HEK293 (cell line): ENCODE measurements at regions not wholly inside any gene's neighbourhood (a gene's known extent, or its start where the extent isn't known, plus 50 kb on each side); places are given as distances from the start of the nearest gene placed in this dataset.

Source experiments
- CTCF ChIA-PET: fragments of 350-600 bp; formaldehyde crosslinking; extraction: SDS; loops from one replicate; lab custom pipeline; 2021; ENCODE audit warnings: antibody characterized with exemption; lab: Yijun Ruan, JAX
- POLR2A ChIA-PET: fragments of 300-600 bp; formaldehyde crosslinking; extraction: SDS; loops from one replicate; lab custom pipeline; 2020; ENCODE audit warnings: antibody characterized with exemption, inconsistent platforms; lab: Yijun Ruan, JAX
- H3K27ac ChIP-seq: fragments of 200-500 bp; sonication (Bioruptor generic); 2 replicates; pipeline ENCODE4 v1.5.1; 2014; ENCODE audit warnings: low read depth, low read length, control low read depth, inconsistent platforms; ENCODE audit errors: extremely low read depth
- H3K36me3 ChIP-seq, 2 experiments: fragments of 200-500 bp in 1 of 2; sonication (Bioruptor generic) in 1 of 2; 1 replicate in 1 of 2; 2 replicates in 1 of 2; pipeline ENCODE4 v1.5.1; 2014 to 2017; ENCODE audit warnings: inconsistent platforms in 2 of 2, low read length in 2 of 2; ENCODE audit not compliant: control insufficient read depth in 2 of 2, insufficient read depth in 1 of 2
- H3K4me1 ChIP-seq: fragments of 200-500 bp; sonication (Bioruptor generic); 2 replicates; pipeline ENCODE4 v1.5.1; 2014; ENCODE audit warnings: mild to moderate bottlenecking, low read length, inconsistent platforms; ENCODE audit not compliant: control insufficient read depth, insufficient read depth
- H3K4me3 ChIP-seq: 2 replicates; pipeline ENCODE4 v1.5.1; 2011; ENCODE audit warnings: low read depth, mild to moderate bottlenecking, control low read depth, low read length, moderate library complexity
- H3K9me3 ChIP-seq: fragments of 200-500 bp; sonication (Bioruptor generic); 2 replicates; pipeline ENCODE4 v1.5.1; 2014; ENCODE audit warnings: low read depth, low read length, inconsistent platforms; ENCODE audit not compliant: control insufficient read depth, insufficient read depth
- GFI1B ChIP-seq: fragments of 450-650 bp; formaldehyde crosslinking; IDR thresholded peaks from 2 replicates; pipeline ENCODE4 v1.5.1; 2016; ENCODE audit warnings: missing biosample characterization, missing genetic modification characterization
- KLF7 ChIP-seq: fragments of 450-650 bp; formaldehyde crosslinking; IDR thresholded peaks from 2 replicates; pipeline ENCODE4 v1.5.1; 2016; ENCODE audit warnings: missing biosample characterization, missing genetic modification characterization, borderline replicate concordance
- TCF7L2 ChIP-seq: IDR thresholded peaks from 2 replicates; pipeline ENCODE4 v1.6.1; 2011; ENCODE audit warnings: low read depth, mild to moderate bottlenecking, inconsistent platforms, low read length, moderate library complexity, borderline replicate concordance
- ZBTB7A ChIP-seq: fragments of 450-650 bp; formaldehyde crosslinking; IDR thresholded peaks from 2 replicates; pipeline ENCODE4 v1.5.1; 2016; ENCODE audit warnings: low read depth, missing biosample characterization, missing genetic modification characterization
- ZNF529 ChIP-seq: fragments of 450-650 bp; formaldehyde crosslinking; IDR thresholded peaks from 2 replicates; pipeline ENCODE4 v1.5.1; 2017; ENCODE audit warnings: missing genetic modification characterization, missing biosample characterization; ENCODE audit not compliant: insufficient replicate concordance
- ZNF677 ChIP-seq: fragments of 450-650 bp; IDR thresholded peaks from 2 replicates; pipeline ENCODE4 v1.5.0; 2018; ENCODE audit warnings: missing biosample characterization, mild to moderate bottlenecking, missing genetic modification characterization, moderate library complexity
- TF ChIP-seq, protein P1 (sequence below): fragments of 450-650 bp; formaldehyde crosslinking; IDR thresholded peaks from 2 replicates; pipeline ENCODE4 v1.5.1; 2016; ENCODE audit warnings: missing biosample characterization, missing genetic modification characterization
- TF ChIP-seq, protein P2 (sequence below): fragments of 450-650 bp; formaldehyde crosslinking; IDR thresholded peaks from 2 replicates; pipeline ENCODE4 v1.5.1; 2016; ENCODE audit warnings: missing biosample characterization, missing genetic modification characterization
- TF ChIP-seq, protein P3 (sequence below): fragments of 450-650 bp; formaldehyde crosslinking; IDR thresholded peaks from 2 replicates; pipeline ENCODE4 v1.5.1; 2016; ENCODE audit warnings: missing biosample characterization, missing genetic modification characterization, low read depth
- TF ChIP-seq, protein P4 (sequence below): fragments of 450-650 bp; formaldehyde crosslinking; IDR thresholded peaks from 2 replicates; pipeline ENCODE4 v1.5.1; 2016; ENCODE audit warnings: missing biosample characterization, missing genetic modification characterization
- TF ChIP-seq, protein P5 (sequence below): fragments of 450-650 bp; formaldehyde crosslinking; IDR thresholded peaks from 2 replicates; pipeline ENCODE4 v1.5.1; 2016; ENCODE audit warnings: missing biosample characterization, missing genetic modification characterization, borderline replicate concordance
- TF ChIP-seq, protein P6 (sequence below): fragments of 450-650 bp; formaldehyde crosslinking; IDR thresholded peaks from 2 replicates; pipeline ENCODE4 v1.5.1; 2017; ENCODE audit warnings: missing biosample characterization, missing genetic modification characterization

DNA sequence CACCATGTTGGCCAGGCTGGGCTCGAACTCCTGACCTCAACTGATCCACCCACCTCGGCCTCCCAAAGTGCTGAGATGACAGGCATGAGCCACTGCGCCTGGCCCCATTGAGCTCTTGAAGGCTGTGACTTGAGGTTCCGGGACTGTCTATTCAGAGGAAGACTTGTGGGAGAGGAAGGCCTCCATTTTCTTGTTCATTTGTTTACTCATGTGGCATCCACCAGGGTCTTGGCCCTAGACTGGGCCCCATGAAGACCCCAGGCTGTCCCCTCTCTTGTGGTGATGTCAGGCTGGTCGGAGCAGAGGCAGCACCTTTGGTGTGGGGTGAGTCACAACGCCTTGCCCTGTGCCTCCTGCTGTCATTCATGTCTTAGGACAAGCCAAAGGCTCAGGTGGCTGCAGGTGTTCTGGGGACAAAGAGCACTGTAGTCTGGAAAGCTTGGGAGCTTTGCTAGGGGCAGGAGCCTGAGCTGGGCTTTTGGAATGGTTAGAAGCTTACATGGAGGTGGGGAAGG, 224.6 kb upstream of the C1orf174 start (continued):
- TF ChIP-seq, protein P1, sequence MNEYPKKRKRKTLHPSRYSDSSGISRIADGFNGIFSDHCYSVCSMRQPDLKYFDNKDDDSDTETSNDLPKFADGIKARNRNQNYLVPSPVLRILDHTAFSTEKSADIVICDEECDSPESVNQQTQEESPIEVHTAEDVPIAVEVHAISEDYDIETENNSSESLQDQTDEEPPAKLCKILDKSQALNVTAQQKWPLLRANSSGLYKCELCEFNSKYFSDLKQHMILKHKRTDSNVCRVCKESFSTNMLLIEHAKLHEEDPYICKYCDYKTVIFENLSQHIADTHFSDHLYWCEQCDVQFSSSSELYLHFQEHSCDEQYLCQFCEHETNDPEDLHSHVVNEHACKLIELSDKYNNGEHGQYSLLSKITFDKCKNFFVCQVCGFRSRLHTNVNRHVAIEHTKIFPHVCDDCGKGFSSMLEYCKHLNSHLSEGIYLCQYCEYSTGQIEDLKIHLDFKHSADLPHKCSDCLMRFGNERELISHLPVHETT (tag by site-specific recombination) = no peak
- no peak for TF ChIP-seq GFI1B (tag by site-specific recombination)

DNA sequence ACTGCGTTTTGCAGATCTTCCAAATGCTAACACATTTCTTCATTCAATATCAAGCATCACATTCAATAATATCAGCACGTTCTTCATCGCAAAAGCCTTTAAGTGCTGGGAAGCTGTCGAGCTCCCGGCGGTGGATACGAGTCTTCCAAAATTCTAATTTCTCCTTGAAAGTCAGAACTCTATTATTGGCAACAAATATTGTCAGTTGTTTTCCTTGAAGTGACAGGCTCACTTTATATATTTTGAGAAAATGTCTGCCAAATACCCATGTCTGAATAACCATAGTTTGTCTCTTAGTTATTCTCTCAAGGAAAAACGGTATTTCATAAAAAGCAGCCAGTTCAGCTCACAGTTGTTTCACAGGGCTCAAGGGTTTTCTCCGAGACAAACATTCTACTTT, 226.2 kb upstream of the C1orf174 start:
- TF ChIP-seq TCF7L2 = no peak
- no peak for TF ChIP-seq ZNF529 (tag by site-specific recombination)
- no peaks in the 10 kb centered on the region for H3K4me1 ChIP-seq
- H3K36me3 ChIP-seq = no peaks in the 10 kb centered on the region
- no peaks in the 10 kb centered on the region for H3K9me3 ChIP-seq
- H3K4me3 ChIP-seq = no peak overlapping the region
- no peak overlapping the region for H3K27ac ChIP-seq
- ChIA-PET CTCF (interaction anchor here (1.3 kb wide), 1 partner anchor 56 kb away, joined by 3 read pairs; no protein-coding TSS in a partner anchor), POLR2A (no interaction called here)

DNA sequence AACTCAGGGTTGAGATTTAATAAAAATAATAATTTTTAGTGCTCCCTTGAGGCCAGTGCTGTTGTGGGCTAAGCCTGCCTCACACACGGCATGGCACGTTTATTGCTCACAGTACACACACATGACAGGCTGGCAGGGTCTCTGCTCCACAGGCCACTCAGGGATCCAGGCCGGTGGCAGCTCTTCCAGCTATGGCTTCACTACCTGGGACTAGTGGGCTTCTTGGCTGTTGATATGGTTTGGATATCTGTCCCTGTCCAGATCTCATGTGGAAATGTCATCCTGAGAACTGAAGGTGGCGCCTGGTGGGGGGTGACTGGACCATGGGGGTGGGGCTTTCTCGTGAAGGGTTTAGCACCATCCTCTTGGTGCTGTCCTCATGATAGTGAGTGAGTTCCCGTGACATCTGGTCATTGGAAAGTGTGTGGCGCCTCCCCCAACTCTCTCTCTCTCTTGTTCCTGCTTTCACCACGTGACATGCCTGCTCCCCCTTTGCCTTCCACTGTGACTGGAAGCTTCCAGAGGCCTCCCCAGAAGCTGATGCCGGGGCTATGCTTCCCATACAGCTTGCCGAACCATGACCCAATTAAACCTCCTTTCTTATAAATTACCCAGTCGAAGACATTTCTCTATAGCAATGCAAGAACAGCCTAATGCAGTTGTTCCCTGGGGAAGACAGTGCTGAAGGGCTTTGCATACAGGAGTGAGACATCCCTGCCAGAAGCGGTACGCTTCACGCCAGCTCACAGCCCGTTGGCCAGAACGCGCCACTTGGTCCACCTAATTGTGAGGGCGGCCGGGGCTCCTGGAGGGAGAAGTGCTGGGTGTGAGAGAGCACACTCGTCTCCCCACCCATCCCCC, 226.9 kb upstream of the C1orf174 start:
- Histone ChIP-seq H3K4me3 (no peak overlapping the region), H3K9me3 (no peaks in the 10 kb centered on the region), H3K4me1 (no peaks in the 10 kb centered on the region), H3K36me3 (no peaks in the 10 kb centered on the region), H3K27ac (no peak overlapping the region)
- ChIA-PET CTCF (interaction anchor here (0.7 kb wide), 1 partner anchor 334 kb away, joined by 3 read pairs; no protein-coding TSS in a partner anchor), POLR2A (no interaction called here)
- TF ChIP-seq, protein P2, sequence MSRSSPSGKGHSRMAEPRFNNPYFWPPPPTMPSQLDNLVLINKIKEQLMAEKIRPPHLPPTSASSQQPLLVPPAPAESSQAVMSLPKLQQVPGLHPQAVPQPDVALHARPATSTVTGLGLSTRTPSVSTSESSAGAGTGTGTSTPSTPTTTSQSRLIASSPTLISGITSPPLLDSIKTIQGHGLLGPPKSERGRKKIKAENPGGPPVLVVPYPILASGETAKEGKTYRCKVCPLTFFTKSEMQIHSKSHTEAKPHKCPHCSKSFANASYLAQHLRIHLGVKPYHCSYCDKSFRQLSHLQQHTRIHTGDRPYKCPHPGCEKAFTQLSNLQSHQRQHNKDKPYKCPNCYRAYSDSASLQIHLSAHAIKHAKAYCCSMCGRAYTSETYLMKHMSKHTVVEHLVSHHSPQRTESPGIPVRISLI (tag by site-specific recombination) = no peak
- TF ChIP-seq ZBTB7A (tag by site-specific recombination) (no peak), KLF7 (tag by site-specific recombination) (no peak), ZNF677 (tag by site-specific recombination) (no peak)
- TF ChIP-seq, protein P3, sequence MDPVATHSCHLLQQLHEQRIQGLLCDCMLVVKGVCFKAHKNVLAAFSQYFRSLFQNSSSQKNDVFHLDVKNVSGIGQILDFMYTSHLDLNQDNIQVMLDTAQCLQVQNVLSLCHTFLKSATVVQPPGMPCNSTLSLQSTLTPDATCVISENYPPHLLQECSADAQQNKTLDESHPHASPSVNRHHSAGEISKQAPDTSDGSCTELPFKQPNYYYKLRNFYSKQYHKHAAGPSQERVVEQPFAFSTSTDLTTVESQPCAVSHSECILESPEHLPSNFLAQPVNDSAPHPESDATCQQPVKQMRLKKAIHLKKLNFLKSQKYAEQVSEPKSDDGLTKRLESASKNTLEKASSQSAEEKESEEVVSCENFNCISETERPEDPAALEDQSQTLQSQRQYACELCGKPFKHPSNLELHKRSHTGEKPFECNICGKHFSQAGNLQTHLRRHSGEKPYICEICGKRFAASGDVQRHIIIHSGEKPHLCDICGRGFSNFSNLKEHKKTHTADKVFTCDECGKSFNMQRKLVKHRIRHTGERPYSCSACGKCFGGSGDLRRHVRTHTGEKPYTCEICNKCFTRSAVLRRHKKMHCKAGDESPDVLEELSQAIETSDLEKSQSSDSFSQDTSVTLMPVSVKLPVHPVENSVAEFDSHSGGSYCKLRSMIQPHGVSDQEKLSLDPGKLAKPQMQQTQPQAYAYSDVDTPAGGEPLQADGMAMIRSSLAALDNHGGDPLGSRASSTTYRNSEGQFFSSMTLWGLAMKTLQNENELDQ (tag by site-specific recombination) = no peak
- TF ChIP-seq, protein P4, sequence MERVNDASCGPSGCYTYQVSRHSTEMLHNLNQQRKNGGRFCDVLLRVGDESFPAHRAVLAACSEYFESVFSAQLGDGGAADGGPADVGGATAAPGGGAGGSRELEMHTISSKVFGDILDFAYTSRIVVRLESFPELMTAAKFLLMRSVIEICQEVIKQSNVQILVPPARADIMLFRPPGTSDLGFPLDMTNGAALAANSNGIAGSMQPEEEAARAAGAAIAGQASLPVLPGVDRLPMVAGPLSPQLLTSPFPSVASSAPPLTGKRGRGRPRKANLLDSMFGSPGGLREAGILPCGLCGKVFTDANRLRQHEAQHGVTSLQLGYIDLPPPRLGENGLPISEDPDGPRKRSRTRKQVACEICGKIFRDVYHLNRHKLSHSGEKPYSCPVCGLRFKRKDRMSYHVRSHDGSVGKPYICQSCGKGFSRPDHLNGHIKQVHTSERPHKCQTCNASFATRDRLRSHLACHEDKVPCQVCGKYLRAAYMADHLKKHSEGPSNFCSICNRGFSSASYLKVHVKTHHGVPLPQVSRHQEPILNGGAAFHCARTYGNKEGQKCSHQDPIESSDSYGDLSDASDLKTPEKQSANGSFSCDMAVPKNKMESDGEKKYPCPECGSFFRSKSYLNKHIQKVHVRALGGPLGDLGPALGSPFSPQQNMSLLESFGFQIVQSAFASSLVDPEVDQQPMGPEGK (tag by site-specific recombination) = no peak
- TF ChIP-seq, protein P5, sequence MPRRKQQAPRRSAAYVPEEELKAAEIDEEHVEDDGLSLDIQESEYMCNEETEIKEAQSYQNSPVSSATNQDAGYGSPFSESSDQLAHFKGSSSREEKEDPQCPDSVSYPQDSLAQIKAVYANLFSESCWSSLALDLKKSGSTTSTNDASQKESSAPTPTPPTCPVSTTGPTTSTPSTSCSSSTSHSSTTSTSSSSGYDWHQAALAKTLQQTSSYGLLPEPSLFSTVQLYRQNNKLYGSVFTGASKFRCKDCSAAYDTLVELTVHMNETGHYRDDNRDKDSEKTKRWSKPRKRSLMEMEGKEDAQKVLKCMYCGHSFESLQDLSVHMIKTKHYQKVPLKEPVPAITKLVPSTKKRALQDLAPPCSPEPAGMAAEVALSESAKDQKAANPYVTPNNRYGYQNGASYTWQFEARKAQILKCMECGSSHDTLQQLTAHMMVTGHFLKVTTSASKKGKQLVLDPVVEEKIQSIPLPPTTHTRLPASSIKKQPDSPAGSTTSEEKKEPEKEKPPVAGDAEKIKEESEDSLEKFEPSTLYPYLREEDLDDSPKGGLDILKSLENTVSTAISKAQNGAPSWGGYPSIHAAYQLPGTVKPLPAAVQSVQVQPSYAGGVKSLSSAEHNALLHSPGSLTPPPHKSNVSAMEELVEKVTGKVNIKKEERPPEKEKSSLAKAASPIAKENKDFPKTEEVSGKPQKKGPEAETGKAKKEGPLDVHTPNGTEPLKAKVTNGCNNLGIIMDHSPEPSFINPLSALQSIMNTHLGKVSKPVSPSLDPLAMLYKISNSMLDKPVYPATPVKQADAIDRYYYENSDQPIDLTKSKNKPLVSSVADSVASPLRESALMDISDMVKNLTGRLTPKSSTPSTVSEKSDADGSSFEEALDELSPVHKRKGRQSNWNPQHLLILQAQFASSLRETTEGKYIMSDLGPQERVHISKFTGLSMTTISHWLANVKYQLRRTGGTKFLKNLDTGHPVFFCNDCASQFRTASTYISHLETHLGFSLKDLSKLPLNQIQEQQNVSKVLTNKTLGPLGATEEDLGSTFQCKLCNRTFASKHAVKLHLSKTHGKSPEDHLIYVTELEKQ (tag by site-specific recombination) = no peak
- TF ChIP-seq, protein P6, sequence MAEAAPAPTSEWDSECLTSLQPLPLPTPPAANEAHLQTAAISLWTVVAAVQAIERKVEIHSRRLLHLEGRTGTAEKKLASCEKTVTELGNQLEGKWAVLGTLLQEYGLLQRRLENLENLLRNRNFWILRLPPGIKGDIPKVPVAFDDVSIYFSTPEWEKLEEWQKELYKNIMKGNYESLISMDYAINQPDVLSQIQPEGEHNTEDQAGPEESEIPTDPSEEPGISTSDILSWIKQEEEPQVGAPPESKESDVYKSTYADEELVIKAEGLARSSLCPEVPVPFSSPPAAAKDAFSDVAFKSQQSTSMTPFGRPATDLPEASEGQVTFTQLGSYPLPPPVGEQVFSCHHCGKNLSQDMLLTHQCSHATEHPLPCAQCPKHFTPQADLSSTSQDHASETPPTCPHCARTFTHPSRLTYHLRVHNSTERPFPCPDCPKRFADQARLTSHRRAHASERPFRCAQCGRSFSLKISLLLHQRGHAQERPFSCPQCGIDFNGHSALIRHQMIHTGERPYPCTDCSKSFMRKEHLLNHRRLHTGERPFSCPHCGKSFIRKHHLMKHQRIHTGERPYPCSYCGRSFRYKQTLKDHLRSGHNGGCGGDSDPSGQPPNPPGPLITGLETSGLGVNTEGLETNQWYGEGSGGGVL (tag by site-specific recombination) = no peak
- TF ChIP-seq, all 188 proteins: peak for 0
